Duodenal mucosa (tissue), 2 donors: ENCODE measurements at regions not wholly inside any gene's neighbourhood (a gene's known extent, or its start where the extent isn't known, plus 50 kb on each side); places are given as distances from the start of the nearest gene placed in this dataset.

Experiments
- H3K27ac ChIP-seq: one replicate; pipeline ENCODE4 v1.7.0; 2013; ENCODE audit warnings: low read depth, low read length
- H3K27me3 ChIP-seq, 2 donors: one replicate each; pipeline ENCODE4 v1.7.0; 2013; ENCODE audit warnings: low read length in 2 of 2, control low read depth in 1 of 2; ENCODE audit not compliant: insufficient read depth in 2 of 2, control insufficient read depth in 1 of 2
- H3K36me3 ChIP-seq, 2 donors: one replicate each; pipeline ENCODE4 v1.7.0; 2013; ENCODE audit warnings: low read length in 2 of 2, control low read depth in 1 of 2; ENCODE audit not compliant: insufficient read depth in 2 of 2, control insufficient read depth in 1 of 2
- H3K4me1 ChIP-seq, 2 donors: one replicate each; pipeline ENCODE4 v1.7.0; 2013; ENCODE audit warnings: low read length in 2 of 2, control low read depth in 1 of 2; ENCODE audit not compliant: insufficient read depth in 2 of 2, control insufficient read depth in 1 of 2
- H3K4me3 ChIP-seq, 2 donors: one replicate each; pipeline ENCODE4 v1.7.0; 2013; ENCODE audit warnings: low read length in 2 of 2, low read depth in 1 of 2
- H3K9ac ChIP-seq, 2 donors: one replicate each; pipeline ENCODE4 v1.7.0; 2013; ENCODE audit warnings: low read length in 2 of 2, low read depth in 1 of 2
- H3K9me3 ChIP-seq, 2 donors: one replicate each; pipeline ENCODE4 v1.7.0; 2013; ENCODE audit warnings: low read length in 2 of 2, control low read depth in 1 of 2; ENCODE audit not compliant: control insufficient read depth in 1 of 2

DNA sequence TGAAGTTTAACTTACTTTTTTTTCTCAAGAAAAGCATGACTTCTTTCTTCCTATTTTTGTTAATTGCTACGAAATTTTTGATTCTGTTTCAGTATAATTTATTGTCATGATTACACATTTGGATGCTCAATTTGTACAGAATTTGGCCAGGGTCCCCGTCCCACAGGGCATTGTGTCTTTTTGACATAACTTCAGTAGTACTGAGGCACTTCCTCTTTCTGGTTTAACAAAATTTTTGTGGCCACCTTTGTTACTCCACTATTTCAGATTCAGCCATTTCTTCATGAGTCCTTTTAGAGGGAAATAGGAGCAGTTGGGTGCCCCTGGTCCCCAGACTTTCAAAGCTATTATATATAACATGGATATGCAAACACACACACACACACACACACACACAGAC lies 1248.7 kb downstream of the PCDH7 start:
- no peak overlapping the region for H3K9ac ChIP-seq
- no peaks in the 10 kb centered on the region for H3K4me1 ChIP-seq
- no peak overlapping the region for H3K4me3 ChIP-seq
- no peaks in the 10 kb centered on the region for H3K9me3 ChIP-seq
- H3K36me3 ChIP-seq, result no peaks in the 10 kb centered on the region
- no peaks in the 10 kb centered on the region for H3K27me3 ChIP-seq
- no peak overlapping the region for H3K27ac ChIP-seq

DNA sequence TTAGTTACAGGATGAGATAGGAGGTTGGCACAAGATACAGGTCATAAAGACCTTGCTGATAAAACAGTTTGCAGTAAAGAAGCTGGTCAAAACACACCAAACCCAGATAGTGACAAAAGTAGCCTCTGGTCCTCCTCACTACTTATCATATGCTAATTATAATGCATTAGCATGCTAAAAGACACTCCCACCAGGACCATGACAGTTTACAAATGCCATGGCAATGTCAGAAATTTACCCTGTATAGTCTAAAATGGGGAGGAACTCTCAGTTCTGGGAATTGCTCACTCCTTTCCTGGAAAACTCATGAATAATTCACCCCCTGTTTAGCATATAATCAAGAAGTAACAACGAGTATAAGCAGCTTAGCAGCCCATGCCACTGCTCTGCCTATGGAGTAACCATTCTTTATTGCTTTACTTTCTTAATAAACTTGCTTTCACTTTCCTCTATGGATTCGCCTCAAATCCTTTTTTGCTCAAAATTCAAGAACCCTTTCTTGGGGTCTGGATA lies 1254.4 kb downstream of the PCDH7 start:
- no peak overlapping the region for H3K9ac ChIP-seq
- no peaks in the 10 kb centered on the region for H3K4me1 ChIP-seq
- H3K9me3 ChIP-seq, result no peaks in the 10 kb centered on the region
- H3K27me3 ChIP-seq, result no peaks in the 10 kb centered on the region
- H3K36me3 ChIP-seq, result no peaks in the 10 kb centered on the region
- no peak overlapping the region for H3K27ac ChIP-seq
- no peak overlapping the region for H3K4me3 ChIP-seq

DNA sequence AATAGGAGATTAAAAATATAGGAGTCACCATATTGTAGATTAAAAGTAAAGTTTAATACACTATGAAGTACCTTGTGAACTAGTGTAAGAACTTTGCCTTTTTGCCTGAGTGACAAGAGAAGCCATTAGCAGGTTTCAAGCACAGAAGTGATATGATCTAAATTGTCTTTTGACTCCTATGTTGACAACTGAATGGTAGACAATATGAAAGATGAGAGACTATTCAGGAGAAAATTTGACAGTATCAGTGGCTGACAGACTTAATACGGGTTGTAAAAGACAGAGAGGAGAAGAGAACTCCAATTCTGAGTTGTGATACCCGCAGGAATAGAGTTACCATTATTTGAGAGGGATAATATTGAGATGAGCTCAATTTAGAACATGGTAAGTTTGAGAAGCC lies 1259.8 kb downstream of the PCDH7 start:
- no peak overlapping the region for H3K27ac ChIP-seq
- H3K4me3 ChIP-seq, result no peak overlapping the region
- H3K36me3 ChIP-seq, result no peaks in the 10 kb centered on the region
- no peaks in the 10 kb centered on the region for H3K27me3 ChIP-seq
- no peak overlapping the region for H3K9ac ChIP-seq
- H3K4me1 ChIP-seq, result no peaks in the 10 kb centered on the region
- no peaks in the 10 kb centered on the region for H3K9me3 ChIP-seq

DNA sequence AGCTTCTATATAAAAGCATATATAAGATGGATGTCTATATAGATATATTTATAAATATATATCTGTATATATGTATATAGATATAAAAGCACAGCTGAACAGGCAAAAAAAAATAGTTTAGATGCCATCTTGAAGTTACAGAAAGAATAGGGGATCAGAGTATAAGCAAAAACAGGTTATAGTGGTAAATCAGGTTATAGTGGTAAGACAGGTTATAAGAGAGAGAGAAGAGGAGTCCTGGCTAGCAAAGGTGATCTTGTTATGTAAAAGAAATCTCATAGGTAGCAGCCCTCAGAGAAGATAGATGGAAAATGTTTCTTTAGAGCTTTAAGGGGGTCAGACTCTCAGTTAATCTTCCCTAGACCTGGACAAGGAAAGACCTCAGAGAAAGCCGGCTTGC lies 1263.1 kb downstream of the PCDH7 start:
- H3K9ac ChIP-seq, result no peak overlapping the region
- H3K27me3 ChIP-seq, result no peaks in the 10 kb centered on the region
- H3K9me3 ChIP-seq, result no peaks in the 10 kb centered on the region
- H3K4me3 ChIP-seq, result no peak overlapping the region
- no peaks in the 10 kb centered on the region for H3K4me1 ChIP-seq
- no peaks in the 10 kb centered on the region for H3K36me3 ChIP-seq
- H3K27ac ChIP-seq, result no peak overlapping the region

DNA sequence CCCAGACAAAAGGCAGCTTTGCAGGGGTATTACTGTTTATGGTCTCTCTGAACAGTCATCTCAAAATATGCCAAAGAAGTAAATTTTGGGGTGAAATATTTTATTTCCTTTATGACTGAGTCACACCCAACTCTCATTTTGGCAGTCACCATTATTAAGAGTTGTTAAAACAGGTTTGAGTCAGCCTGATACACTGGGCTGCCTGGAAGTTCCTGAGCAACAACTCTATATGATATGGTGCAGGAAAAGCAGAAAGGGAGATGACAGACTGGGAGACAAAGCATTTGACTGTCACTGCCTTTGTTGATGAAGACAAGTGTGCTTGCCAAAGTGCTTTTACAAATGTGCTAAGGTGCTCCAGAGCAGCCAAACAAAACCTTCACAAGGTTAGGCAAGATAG lies 1263.5 kb downstream of the PCDH7 start:
- Histone ChIP-seq H3K36me3 (no peaks in the 10 kb centered on the region), H3K4me1 (no peaks in the 10 kb centered on the region), H3K27me3 (no peaks in the 10 kb centered on the region), H3K9ac (no peak overlapping the region), H3K9me3 (no peaks in the 10 kb centered on the region), H3K27ac (no peak overlapping the region), H3K4me3 (no peak overlapping the region)

DNA sequence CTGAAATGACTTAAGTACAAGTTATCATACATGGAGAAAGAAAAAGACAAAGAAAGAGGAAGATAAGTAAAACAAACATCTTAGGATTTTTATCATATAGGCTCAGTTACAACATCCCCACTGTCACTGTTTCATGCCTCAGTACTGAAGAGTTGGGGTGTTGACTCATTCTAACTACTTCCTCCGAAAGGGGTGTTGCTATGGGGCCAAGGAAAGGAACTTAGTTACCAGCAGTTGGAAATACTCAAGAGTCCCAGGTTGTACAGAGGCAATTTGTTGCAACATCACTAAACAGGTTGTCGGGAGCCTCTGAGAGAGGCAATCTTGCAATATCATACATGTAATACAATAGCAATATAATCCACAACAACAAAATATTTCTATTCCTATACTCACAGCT lies 1264.7 kb downstream of the PCDH7 start:
- Histone ChIP-seq H3K27ac (no peak overlapping the region), H3K4me1 (no peaks in the 10 kb centered on the region), H3K9ac (no peak overlapping the region), H3K27me3 (no peaks in the 10 kb centered on the region), H3K36me3 (no peaks in the 10 kb centered on the region), H3K4me3 (no peak overlapping the region), H3K9me3 (no peaks in the 10 kb centered on the region)

DNA sequence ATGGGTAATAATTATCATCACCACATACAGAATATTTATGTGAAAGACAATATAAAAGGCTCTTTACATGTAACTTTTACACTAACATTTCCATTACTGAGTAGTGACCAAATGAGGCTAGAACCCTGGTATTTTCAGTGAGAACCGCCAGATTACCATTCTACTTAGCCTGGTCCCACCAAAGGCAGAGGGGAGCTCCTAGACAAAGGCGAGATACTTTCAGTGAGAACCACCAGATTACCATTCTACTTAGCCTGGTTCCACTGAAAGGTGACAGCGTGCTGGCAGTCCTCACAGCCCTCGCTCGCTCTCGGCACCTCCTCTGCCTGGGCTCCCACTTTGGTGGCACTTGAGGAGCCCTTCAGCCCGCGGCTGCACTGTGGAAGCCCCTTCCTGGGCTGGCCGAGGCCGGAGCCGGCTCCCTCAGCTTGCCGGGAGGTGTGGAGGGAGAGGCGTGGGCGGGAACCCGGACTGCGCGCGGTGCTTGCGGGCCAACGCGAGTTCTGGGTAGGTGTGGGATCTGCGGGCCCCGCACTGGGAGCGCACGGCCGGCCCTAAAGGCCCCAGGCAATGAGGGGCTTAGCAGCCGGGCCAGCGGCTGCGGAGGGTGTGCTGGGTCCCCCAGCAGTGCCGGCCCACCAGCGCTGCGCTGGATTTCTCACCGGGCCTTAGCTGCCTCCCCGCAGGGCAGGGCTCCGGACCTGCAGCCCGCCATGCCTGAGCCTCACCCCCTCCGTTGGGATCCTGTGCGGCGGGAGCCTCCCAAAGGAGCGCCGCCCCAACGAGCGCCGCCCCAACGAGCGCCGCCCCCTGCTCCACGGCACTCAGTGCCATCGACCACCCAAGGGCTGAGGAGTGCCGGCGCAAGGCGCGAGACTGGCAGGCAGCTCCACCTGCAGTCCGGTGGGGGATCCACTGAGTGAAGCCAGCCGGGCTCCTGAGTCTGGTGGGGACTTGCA lies 1276.1 kb downstream of the PCDH7 start:
- no peak overlapping the region for H3K4me3 ChIP-seq
- no peak overlapping the region for H3K9ac ChIP-seq
- H3K27me3 ChIP-seq, result no peaks in the 10 kb centered on the region
- no peak overlapping the region for H3K27ac ChIP-seq
- no peaks in the 10 kb centered on the region for H3K4me1 ChIP-seq
- no peaks in the 10 kb centered on the region for H3K9me3 ChIP-seq
- no peaks in the 10 kb centered on the region for H3K36me3 ChIP-seq

DNA sequence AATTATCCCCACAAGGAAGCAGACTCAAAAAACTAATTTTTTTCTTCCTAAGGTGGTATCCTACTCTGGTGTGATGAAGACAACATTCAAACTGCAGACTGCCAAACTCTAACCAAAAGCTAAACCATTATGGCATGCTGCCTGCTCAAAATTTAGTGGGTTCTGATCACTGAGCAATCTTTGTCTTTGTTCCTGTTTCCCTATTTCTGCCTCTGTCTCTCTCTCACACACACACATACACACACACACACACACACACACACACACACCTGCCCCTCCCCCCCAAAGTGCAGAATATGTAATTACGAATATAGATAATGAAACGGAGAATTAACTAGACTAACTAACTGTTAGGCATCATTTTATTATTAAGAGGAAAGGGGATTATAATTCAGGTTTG lies 1278.6 kb downstream of the PCDH7 start:
- Histone ChIP-seq H3K4me1 (no peaks in the 10 kb centered on the region), H3K9me3 (no peaks in the 10 kb centered on the region), H3K4me3 (no peak overlapping the region), H3K36me3 (no peaks in the 10 kb centered on the region), H3K27ac (no peak overlapping the region), H3K27me3 (no peaks in the 10 kb centered on the region), H3K9ac (no peak overlapping the region)

DNA sequence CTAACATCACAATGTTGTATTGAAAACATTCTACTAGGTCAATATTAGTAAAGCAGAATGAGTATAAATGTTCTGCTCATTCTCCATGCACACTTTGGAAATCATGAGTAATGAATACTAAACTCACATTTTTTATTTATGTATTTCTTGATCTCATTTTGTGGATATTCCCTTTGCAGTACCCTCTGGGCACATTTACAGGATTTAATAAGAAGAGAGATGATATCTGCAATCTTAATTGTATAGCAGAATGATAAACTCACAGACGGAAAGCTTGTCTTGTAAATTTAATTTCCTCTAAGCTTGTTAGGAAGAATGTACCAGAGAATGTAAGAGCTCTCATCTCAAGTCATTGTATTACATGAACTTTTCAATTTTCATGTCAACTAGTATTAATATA lies 1279.7 kb downstream of the PCDH7 start:
- Histone ChIP-seq H3K36me3 (no peaks in the 10 kb centered on the region), H3K4me3 (no peak overlapping the region), H3K9me3 (no peaks in the 10 kb centered on the region), H3K9ac (no peak overlapping the region), H3K27ac (no peak overlapping the region), H3K4me1 (no peaks in the 10 kb centered on the region), H3K27me3 (no peaks in the 10 kb centered on the region)

DNA sequence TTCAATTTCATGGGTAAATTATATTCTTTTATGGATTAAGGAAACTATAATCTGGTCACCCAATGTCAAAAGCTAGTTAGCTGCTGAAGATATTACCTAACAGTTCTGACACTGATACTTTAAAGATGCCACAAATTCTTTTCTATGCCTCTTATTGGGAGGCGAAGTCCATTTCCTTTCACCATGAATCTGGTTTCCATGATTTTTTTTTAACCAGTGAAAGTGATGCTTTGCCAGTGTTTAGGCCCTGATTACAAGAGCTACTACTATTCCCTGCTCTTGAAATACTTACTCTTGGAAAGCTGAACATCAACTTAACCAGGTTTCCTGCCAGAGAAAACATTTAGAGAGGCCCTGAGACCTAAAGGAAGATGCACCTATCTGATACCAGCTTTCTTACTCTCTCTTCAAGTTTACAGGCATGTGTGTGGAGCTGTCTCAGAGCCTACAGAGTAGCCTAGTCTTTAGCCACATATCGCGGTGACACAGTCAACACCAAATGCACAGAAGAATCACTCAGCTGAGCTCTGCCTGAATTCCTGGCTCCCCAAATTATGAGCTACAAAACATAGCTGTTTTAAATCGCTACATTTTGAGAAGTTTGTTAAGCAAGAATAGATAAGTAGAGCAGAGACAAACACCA lies 1280.8 kb downstream of the PCDH7 start:
- H3K27me3 ChIP-seq, result no peaks in the 10 kb centered on the region
- H3K4me3 ChIP-seq, result no peak overlapping the region
- no peak overlapping the region for H3K9ac ChIP-seq
- H3K4me1 ChIP-seq, result no peaks in the 10 kb centered on the region
- no peaks in the 10 kb centered on the region for H3K9me3 ChIP-seq
- H3K36me3 ChIP-seq, result no peaks in the 10 kb centered on the region
- no peak overlapping the region for H3K27ac ChIP-seq
